HCT116 (cell line): ENCODE measurements at regions not wholly inside any gene's neighbourhood (a gene's known extent, or its start where the extent isn't known, plus 50 kb on each side); places are given as distances from the start of the nearest gene placed in this dataset.

ENCODE experiments used
- FOSL1 ChIP-seq: IDR thresholded peaks from 2 replicates; pipeline ENCODE4 v1.6.1; 2012; ENCODE audit warnings: low read depth
- POLR2AphosphoS5 ChIP-seq: IDR thresholded peaks from 2 replicates; pipeline ENCODE4 v1.6.1; 2011; ENCODE audit warnings: mild to moderate bottlenecking, low read depth, low read length, moderate library complexity

DNA sequence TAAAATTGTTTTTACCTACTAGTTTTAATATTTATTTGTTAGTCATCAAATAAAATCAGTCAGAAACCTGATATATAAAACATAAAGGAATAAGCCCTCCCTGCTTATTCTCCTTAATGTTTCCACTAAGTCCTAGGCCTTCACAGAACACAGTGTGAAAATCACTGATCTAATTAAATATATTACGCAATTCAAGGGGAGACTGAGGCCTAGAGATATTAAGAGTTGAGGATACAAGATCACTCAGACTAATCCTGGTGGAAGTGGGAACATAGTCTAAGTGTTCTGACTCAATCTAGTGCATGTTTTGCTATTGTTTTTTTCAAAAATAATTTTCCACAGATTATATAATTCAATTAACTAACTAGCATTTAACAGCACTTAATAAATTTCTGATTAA is 401.1 kb downstream of the SLCO4C1 start:
- TF ChIP-seq POLR2AphosphoS5 (no peak), FOSL1 (no peak)
